Gastroesophageal sphincter (tissue), 4 donors: ENCODE measurements at regions not wholly inside any gene's neighbourhood (a gene's known extent, or its start where the extent isn't known, plus 50 kb on each side); places are given as distances from the start of the nearest gene placed in this dataset.

Experiments used
- ATAC-seq: fragments of 150-250 bp; one replicate; pipeline ENCODE4 v1.9.1; 2016; ENCODE audit warnings: mild to moderate bottlenecking, moderate library complexity
- H3K27ac ChIP-seq, 4 donors: fragments of 200-600 bp; sonication (generic) in 3 of 4; 1 replicate in 3 of 4; 2 replicates in 1 of 4; pipeline ENCODE4 v1.5.1; 2016 to 2019
- H3K27me3 ChIP-seq: fragments of 200-600 bp; sonication (generic); one replicate; pipeline ENCODE4 v1.5.1; 2019
- H3K36me3 ChIP-seq, 2 donors: fragments of 200-600 bp; sonication (generic); one replicate each; pipeline ENCODE4 v1.5.1; 2019; ENCODE audit warnings: control low read depth in 1 of 2
- H3K4me1 ChIP-seq, 3 donors: fragments of 200-600 bp; sonication (generic); 1 replicate in 2 of 3; 2 replicates in 1 of 3; pipeline ENCODE4 v1.5.1; 2016 to 2019; ENCODE audit warnings: control low read depth in 2 of 3
- H3K4me3 ChIP-seq, 2 donors: fragments of 200-600 bp; sonication (generic); one replicate each; pipeline ENCODE4 v1.5.1; 2019; ENCODE audit warnings: mild to moderate bottlenecking in 1 of 2, moderate library complexity in 1 of 2
- H3K9me3 ChIP-seq, 3 donors: fragments of 200-600 bp; sonication (generic); one replicate each; pipeline ENCODE4 v1.5.1; 2017 to 2019; ENCODE audit warnings: control low read depth in 2 of 3
- EP300 ChIP-seq: sonication (generic); formaldehyde crosslinking; IDR thresholded peaks from one replicate; pipeline ENCODE4 v1.6.1; 2017; ENCODE audit warnings: antibody characterized with exemption, mild to moderate bottlenecking
- POLR2A ChIP-seq, 2 donors: fragments of 450-650 bp; IDR thresholded peaks; one replicate each; pipeline ENCODE4 v1.6.1; 2017; ENCODE audit warnings: antibody characterized with exemption in 2 of 2, mild to moderate bottlenecking in 2 of 2, moderate library complexity in 1 of 2
- POLR2AphosphoS5 ChIP-seq: sonication (generic); formaldehyde crosslinking; IDR thresholded peaks from one replicate; pipeline ENCODE4 v1.6.1; 2017; ENCODE audit warnings: antibody characterized with exemption
- WGBS, 2 donors: methylation state at CpG; one replicate each; pipeline ENCODE4 v1.1.5; 2018; ENCODE audit warnings: low coverage in 1 of 2; 5-methylcytosine and 5-hydroxymethylcytosine counted together
- TF ChIP-seq, protein P1 (sequence below), 4 experiments: fragments of 200-600 bp in 2 of 4; fragments of 450-650 bp in 2 of 4; sonication (generic) in 1 of 4; IDR thresholded peaks; one replicate each; pipeline ENCODE4 v1.5.1; 2017 to 2019; ENCODE audit warnings: antibody characterized with exemption in 4 of 4, mild to moderate bottlenecking in 2 of 4, moderate library complexity in 2 of 4

DNA sequence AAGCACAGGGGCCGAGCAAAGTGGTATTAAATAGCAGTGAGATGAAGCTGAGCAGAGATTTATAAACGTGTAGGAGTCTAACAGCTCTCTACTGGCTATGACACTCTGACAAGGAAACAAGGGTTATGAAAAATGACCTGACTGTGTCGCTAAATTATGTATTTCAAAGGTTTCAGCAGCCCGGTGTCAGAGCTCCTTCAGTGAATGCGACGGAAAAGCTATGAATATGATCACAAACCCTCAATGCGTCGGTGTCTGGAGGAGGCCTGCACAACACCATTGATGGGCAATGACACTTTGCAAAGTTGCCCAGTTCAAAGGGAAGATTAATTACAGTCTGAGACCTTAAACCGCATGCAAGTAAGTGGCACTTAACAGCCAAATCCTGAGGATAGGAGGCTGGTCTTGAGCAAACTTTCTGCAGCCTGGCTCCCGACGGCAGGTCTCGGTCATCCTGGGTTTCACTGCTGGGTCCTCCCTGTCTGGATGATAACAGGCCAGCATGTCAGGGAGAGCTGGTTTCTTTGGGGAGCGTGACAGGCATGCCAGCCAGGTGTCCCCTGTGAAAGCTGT lies 615.1 kb upstream of the SALL3 start:
- ATAC-seq: no peak
- no peaks in the 10 kb centered on the region for H3K36me3 ChIP-seq
- no peak overlapping the region for H3K27ac ChIP-seq
- WGBS, 2 donors: 67 to 74% methylated on average over 10 to 12 of the region's 13 CpGs
- H3K4me1 ChIP-seq: no peaks in the 10 kb centered on the region
- TF ChIP-seq POLR2A (IDR thresholded peaks at IDR 0.05) (no peak), EP300 (no peak), POLR2AphosphoS5 (no peak)
- TF ChIP-seq, protein P1, sequence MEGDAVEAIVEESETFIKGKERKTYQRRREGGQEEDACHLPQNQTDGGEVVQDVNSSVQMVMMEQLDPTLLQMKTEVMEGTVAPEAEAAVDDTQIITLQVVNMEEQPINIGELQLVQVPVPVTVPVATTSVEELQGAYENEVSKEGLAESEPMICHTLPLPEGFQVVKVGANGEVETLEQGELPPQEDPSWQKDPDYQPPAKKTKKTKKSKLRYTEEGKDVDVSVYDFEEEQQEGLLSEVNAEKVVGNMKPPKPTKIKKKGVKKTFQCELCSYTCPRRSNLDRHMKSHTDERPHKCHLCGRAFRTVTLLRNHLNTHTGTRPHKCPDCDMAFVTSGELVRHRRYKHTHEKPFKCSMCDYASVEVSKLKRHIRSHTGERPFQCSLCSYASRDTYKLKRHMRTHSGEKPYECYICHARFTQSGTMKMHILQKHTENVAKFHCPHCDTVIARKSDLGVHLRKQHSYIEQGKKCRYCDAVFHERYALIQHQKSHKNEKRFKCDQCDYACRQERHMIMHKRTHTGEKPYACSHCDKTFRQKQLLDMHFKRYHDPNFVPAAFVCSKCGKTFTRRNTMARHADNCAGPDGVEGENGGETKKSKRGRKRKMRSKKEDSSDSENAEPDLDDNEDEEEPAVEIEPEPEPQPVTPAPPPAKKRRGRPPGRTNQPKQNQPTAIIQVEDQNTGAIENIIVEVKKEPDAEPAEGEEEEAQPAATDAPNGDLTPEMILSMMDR (IDR thresholded peaks at IDR 0.05): no peak
- H3K9me3 ChIP-seq: peaks cover 0 to 13% (median 0%) of the 10 kb centered on the region in 3 donors
- no peak overlapping the region for H3K4me3 ChIP-seq
- H3K27me3 ChIP-seq: peaks cover 20% of the 10 kb centered on the region

DNA sequence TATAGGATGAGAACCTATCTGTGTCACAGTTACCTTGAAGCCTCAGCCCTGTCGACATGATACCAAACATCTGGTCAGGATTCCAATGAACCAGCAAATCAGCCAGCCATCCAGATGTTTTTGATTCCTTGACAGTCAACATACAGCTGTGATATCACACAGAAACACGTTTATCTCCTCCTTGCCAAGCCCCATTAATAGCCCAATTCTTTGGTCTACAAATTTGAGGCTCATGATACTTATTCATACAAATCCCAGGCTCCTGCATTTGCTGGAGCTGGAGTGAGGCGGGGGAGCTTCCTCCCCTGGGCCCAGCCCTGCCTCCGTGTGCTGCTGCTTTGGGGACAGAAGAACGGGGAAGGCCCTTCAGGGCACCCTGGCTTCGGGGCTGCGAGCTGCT lies 611.6 kb upstream of the SALL3 start:
- Histone ChIP-seq H3K36me3 (no peaks in the 10 kb centered on the region), H3K9me3 (no peaks in the 10 kb centered on the region), H3K4me1 (no peaks in the 10 kb centered on the region), H3K4me3 (no peak overlapping the region), H3K27me3 (peaks cover 8% of the 10 kb centered on the region), H3K27ac (no peak overlapping the region)
- 43 to 51% methylated on average over 2 of the region's 7 CpGs for WGBS, 2 donors
- no peak for ATAC-seq
- TF ChIP-seq POLR2AphosphoS5 (no peak), POLR2A (IDR thresholded peaks at IDR 0.05) (no peak), EP300 (no peak)
- TF ChIP-seq, protein P1 (IDR thresholded peaks at IDR 0.05): no peak

DNA sequence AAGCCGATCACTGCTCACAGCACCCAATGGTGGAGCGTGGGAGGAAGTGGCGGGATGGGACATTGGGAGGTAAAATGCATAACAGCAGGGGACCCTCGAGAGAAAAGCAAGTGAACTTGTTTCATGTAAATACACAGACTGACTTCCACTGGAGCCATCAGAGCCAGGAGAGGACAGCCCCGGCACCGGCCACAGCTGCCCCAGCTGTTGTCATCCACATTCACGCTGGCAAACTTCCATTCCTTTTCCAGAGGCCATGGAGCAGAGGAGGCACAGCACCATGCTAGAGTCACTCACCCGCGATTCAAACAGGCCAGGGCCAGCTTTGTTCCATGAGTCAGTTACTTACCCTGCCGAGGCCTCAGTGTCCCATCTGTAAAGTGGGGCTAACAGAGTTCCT lies 610.9 kb upstream of the SALL3 start:
- 81% methylated on average over 4 of the region's 10 CpGs; no CpG with 5 or more reads in 1 of the 2 donors for WGBS, 2 donors
- Histone ChIP-seq H3K27me3 (peaks cover 8% of the 10 kb centered on the region), H3K36me3 (no peaks in the 10 kb centered on the region), H3K4me3 (no peak overlapping the region), H3K27ac (no peak overlapping the region), H3K4me1 (no peaks in the 10 kb centered on the region), H3K9me3 (no peaks in the 10 kb centered on the region)
- no peak for ATAC-seq
- TF ChIP-seq POLR2A (IDR thresholded peaks at IDR 0.05): no peak
- TF ChIP-seq, protein P1 (IDR thresholded peaks at IDR 0.05): no peak
- no peak for TF ChIP-seq EP300
- no peak for TF ChIP-seq POLR2AphosphoS5

DNA sequence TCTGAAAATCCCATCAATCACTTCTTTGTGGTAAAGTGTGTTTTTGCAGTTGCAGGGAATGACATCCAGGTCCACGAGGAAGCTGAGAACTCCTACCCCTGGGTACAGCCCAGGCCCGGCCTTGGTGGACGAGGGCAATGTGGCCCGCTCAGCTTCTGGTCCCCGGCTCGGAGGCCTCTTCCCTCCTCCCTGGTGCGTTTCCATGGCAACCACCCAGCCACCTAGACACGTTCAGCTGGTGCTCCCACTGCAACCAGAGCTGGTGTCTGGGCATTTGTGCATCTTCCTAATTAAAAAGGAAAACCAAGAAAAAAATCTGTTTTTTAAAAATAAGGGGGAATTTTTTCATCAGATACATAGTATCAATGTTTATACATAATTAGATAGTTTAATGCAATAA lies 603.6 kb upstream of the SALL3 start:
- Histone ChIP-seq H3K36me3 (no peaks in the 10 kb centered on the region), H3K4me1 (no peaks in the 10 kb centered on the region), H3K9me3 (no peaks in the 10 kb centered on the region), H3K4me3 (no peak overlapping the region), H3K27me3 (no peaks in the 10 kb centered on the region), H3K27ac (no peak overlapping the region)
- TF ChIP-seq EP300 (no peak), POLR2AphosphoS5 (no peak), POLR2A (IDR thresholded peaks at IDR 0.05) (no peak)
- TF ChIP-seq, protein P1 (IDR thresholded peaks at IDR 0.05): no peak
- WGBS, 2 donors: 43 to 92% methylated on average over 1 to 5 of the region's 8 CpGs
- ATAC-seq: no peak

DNA sequence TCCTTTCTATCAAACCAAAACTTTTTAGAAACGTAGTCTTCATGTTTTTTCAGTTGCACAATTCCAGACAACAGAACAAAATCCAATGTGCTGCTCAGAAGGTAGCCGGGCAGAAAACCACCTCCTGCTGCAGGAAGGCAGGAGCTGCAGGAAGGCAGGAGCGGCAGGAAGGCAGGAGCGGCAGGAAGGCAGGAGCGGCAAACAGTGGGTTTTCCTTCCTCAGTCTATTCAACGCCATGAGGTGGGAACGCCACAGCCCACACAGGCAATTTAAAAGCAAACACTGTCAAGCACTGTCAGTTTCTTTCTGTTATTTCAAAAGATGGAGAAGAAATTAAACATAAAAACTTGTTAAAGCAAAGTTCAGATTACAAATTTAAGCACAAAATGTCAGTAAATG lies 601.2 kb upstream of the SALL3 start:
- Histone ChIP-seq H3K27me3 (no peaks in the 10 kb centered on the region), H3K27ac (no peak overlapping the region), H3K9me3 (no peaks in the 10 kb centered on the region), H3K4me3 (no peak overlapping the region), H3K4me1 (no peaks in the 10 kb centered on the region), H3K36me3 (no peaks in the 10 kb centered on the region)
- no peak for ATAC-seq
- 50 to 63% methylated on average over 2 to 4 of the region's 7 CpGs for WGBS, 2 donors
- TF ChIP-seq POLR2AphosphoS5 (no peak), POLR2A (IDR thresholded peaks at IDR 0.05) (no peak), EP300 (no peak)
- TF ChIP-seq, protein P1 (IDR thresholded peaks at IDR 0.05): no peak
